K562 (cell line): ENCODE measurements at regions not wholly inside any gene's neighbourhood (a gene's known extent, or its start where the extent isn't known, plus 50 kb on each side); places are given as distances from the start of the nearest gene placed in this dataset.

Experiments
- ATAC-seq: fragments of 200-7000 bp; cut with Tn5 transposase; 3 replicates; pipeline ENCODE4 v1.9.1; 2020; ENCODE audit warnings: moderate library complexity
- BruUV-seq: library from RNA; stranded (reverse); fragments of 400-500 nt; replicated peaks from 2 replicates; lab custom pipeline; 2021; lab: Mats Ljungman, UMichigan
- CTCF ChIA-PET: fragments of 300-600 bp; formaldehyde crosslinking; extraction: SDS; loops from one replicate; lab custom pipeline; 2021; ENCODE audit warnings: low intra/inter-chr PET ratio; lab: Yijun Ruan, JAX
- POLR2A ChIA-PET: fragments of 300-600, 350-650 bp; sonication (Branson Sonifier 250); formaldehyde crosslinking; extraction: SDS; loops from one replicate; lab custom pipeline; 2021; ENCODE audit warnings: antibody characterized with exemption, inconsistent platforms; lab: Yijun Ruan, JAX
- DNase-seq, 4 experiments: peaks; one replicate each; pipeline versions ENCODE4 v3.0.0 to v3.0.0-alpha.2; 2011 to 2018; ENCODE audit warnings: low spot score in 3 of 4, mixed read lengths in 3 of 4; ENCODE audit errors: extremely low read depth in 1 of 4
- FAIRE-seq: peaks from 2 replicates; lab custom pipeline; 2011; peaks lifted over from hg19 to GRCh38; lab: Jason Lieb, UNC
- H2AFZ ChIP-seq: 2 replicates; pipeline ENCODE4 v1.6.0; 2011; ENCODE audit warnings: low read depth, low read length, control low read depth, inconsistent platforms
- H3K27ac ChIP-seq: fragments of 200-600 bp; 3 replicates; pipeline ENCODE4 v1.8.0; 2011; ENCODE audit warnings: low read depth, mild to moderate bottlenecking, control low read depth, inconsistent platforms, low read length, moderate library complexity, mixed read lengths; ENCODE audit errors: extremely low read depth
- H3K27me3 ChIP-seq, 2 experiments: fragments of 300-600 bp in 1 of 2; 2 replicates in 1 of 2; 3 replicates in 1 of 2; pipeline versions ENCODE4 v1.6.0 to v1.8.0; 2011; ENCODE audit warnings: inconsistent platforms in 2 of 2, low read length in 2 of 2, mild to moderate bottlenecking in 1 of 2, mixed read lengths in 1 of 2, moderate library complexity in 1 of 2; ENCODE audit not compliant: control insufficient read depth in 2 of 2, insufficient read depth in 2 of 2
- H3K36me3 ChIP-seq: fragments of 300-600 bp; 3 replicates; pipeline ENCODE4 v1.8.0; 2011; ENCODE audit warnings: mild to moderate bottlenecking, low read length, inconsistent platforms; ENCODE audit not compliant: control insufficient read depth, insufficient read depth
- H3K4me1 ChIP-seq, 2 experiments: fragments of 200-600 bp in 1 of 2; replicated peaks in 1 of 2; 2 replicates in 1 of 2; 3 replicates in 1 of 2; pipeline versions ENCODE4 v1.5.1 to v1.8.0; 2011; ENCODE audit warnings: inconsistent platforms in 2 of 2, low read length in 2 of 2, mild to moderate bottlenecking in 1 of 2, mixed read lengths in 1 of 2, moderate library complexity in 1 of 2; ENCODE audit not compliant: control insufficient read depth in 2 of 2, insufficient read depth in 2 of 2
- H3K4me2 ChIP-seq: 2 replicates; pipeline ENCODE4 v1.6.1; 2011; ENCODE audit warnings: low read length, control low read depth, inconsistent platforms, mixed read lengths; ENCODE audit not compliant: insufficient read depth
- H3K4me3 ChIP-seq: fragments of 200-600 bp; sonication (generic), shearing (Covaris generic); 2 replicates; pipeline ENCODE4 v1.5.1; 2016; ENCODE audit warnings: control low read depth, inconsistent platforms
- H3K79me2 ChIP-seq: fragments of 200-600 bp; 3 replicates; pipeline ENCODE4 v1.8.0; 2011; ENCODE audit warnings: low read length, inconsistent platforms; ENCODE audit not compliant: control insufficient read depth, insufficient read depth
- H3K9ac ChIP-seq, 2 experiments: 2 replicates each; pipeline versions ENCODE4 v1.6.0 to v1.6.1; 2011; ENCODE audit warnings: low read depth in 2 of 2, low read length in 2 of 2, control low read depth in 1 of 2, inconsistent platforms in 1 of 2, mild to moderate bottlenecking in 1 of 2, mixed read lengths in 1 of 2; ENCODE audit not compliant: insufficient read depth in 1 of 2
- H3K9me1 ChIP-seq: one replicate; pipeline ENCODE4 v1.6.0; 2011; ENCODE audit warnings: inconsistent platforms, mild to moderate bottlenecking, low read length, moderate library complexity; ENCODE audit not compliant: control insufficient read depth, insufficient read depth
- H3K9me3 ChIP-seq: replicated peaks from 2 replicates; pipeline ENCODE4 v1.5.1; 2011; ENCODE audit warnings: low read depth, low read length, inconsistent platforms; ENCODE audit not compliant: control insufficient read depth, insufficient read depth
- H4K20me1 ChIP-seq: replicated peaks from 2 replicates; pipeline ENCODE4 v1.6.1; 2011; ENCODE audit warnings: low read length, inconsistent platforms, mixed read lengths; ENCODE audit not compliant: control insufficient read depth, insufficient read depth
- BMI1 ChIP-seq: fragments of 150-350 bp; IDR thresholded peaks from 2 replicates; pipeline ENCODE4 v1.6.1; 2014; ENCODE audit warnings: low read length
- ESRRB ChIP-seq: fragments of 250-450 bp; sonication (Bioruptor Pico); IDR thresholded peaks from 2 replicates; pipeline ENCODE4 v1.5.0; 2020; ENCODE audit warnings: mild to moderate bottlenecking, moderate library complexity, borderline replicate concordance
- FUS ChIP-seq: fragments of 200-400 bp; formaldehyde crosslinking; optimal IDR thresholded peaks from 2 replicates; pipeline ENCODE3; 2017; ENCODE audit warnings: low read depth, low read length
- JUN ChIP-seq, 2 experiments: sonication (generic) in 1 of 2; formaldehyde crosslinking in 1 of 2; IDR thresholded peaks; 2 replicates each; pipeline versions ENCODE4 v1.6.1 to v1.8.0; 2012 to 2022; ENCODE audit warnings: borderline replicate concordance in 2 of 2, mild to moderate bottlenecking in 2 of 2, improper control_type of control experiment in 1 of 2, low read depth in 1 of 2, low read length in 1 of 2, missing genetic modification reagents in 1 of 2
- KLF16 ChIP-seq: IDR thresholded peaks from 2 replicates; pipeline ENCODE4 v1.6.1; 2016; ENCODE audit warnings: antibody characterized with exemption
- MECOM ChIP-seq: fragments of 250-450 bp; sonication (Bioruptor Pico); IDR thresholded peaks from 2 replicates; pipeline ENCODE4 v1.8.0; 2022; ENCODE audit warnings: inconsistent platforms
- PATZ1 ChIP-seq: fragments of 250-450 bp; sonication (Bioruptor Pico); IDR thresholded peaks from 2 replicates; pipeline ENCODE4 v1.5.0; 2020; ENCODE audit warnings: mild to moderate bottlenecking, borderline replicate concordance
- POLR2AphosphoS5 ChIP-seq: IDR thresholded peaks from 2 replicates; pipeline ENCODE4 v1.6.1; 2011; ENCODE audit warnings: mild to moderate bottlenecking, low read depth, low read length, moderate library complexity; ENCODE audit not compliant: control insufficient read depth, insufficient read depth
- RREB1 ChIP-seq: fragments of 250-450 bp; sonication (Bioruptor Pico); IDR thresholded peaks from 2 replicates; pipeline ENCODE4 v1.4.0; 2020
- SMARCE1 ChIP-seq: fragments of 450-650 bp; IDR thresholded peaks from 2 replicates; pipeline ENCODE4 v1.7.1; 2016; ENCODE audit warnings: mild to moderate bottlenecking
- SRSF1 ChIP-seq: fragments of 200-400 bp; formaldehyde crosslinking; IDR thresholded peaks from 2 replicates; pipeline ENCODE4 v1.6.1; 2017; ENCODE audit warnings: mild to moderate bottlenecking, low read depth, low read length, moderate library complexity
- ZBED1 ChIP-seq: IDR thresholded peaks from 2 replicates; pipeline ENCODE4 v1.6.1; 2014
- ZNF445 ChIP-seq: fragments of 250-450 bp; sonication (Bioruptor Pico); IDR thresholded peaks from 2 replicates; pipeline ENCODE4 v1.4.0; 2020; ENCODE audit warnings: low read depth, mild to moderate bottlenecking, moderate library complexity
- WGBS: fragments of 100-300 bp; shearing (Covaris generic); methylation state at CpG from one replicate; pipeline ENCODE4 v1.1.6; 2016; ENCODE audit warnings: low coverage, mixed read lengths; ENCODE audit not compliant: insufficient coverage; ENCODE audit errors: missing lambda C conversion rate; 5-methylcytosine and 5-hydroxymethylcytosine counted together
- in situ Hi-C: fragments of 300-500 bp; cut with MboI; formaldehyde crosslinking; loops from 4 replicates; pipeline ENCODE4 v1.15.0; 2018; ENCODE audit warnings: inconsistent platforms, mixed read lengths
- intact Hi-C: fragments of 100-400 bp; cut with micrococcal nuclease; formaldehyde crosslinking; loops from 2 replicates; pipeline ENCODE4 v1.14.2; 2022

- Histone ChIP-seq H3K79me2 (no peaks in the 10 kb centered on the region), H3K9ac (no peak overlapping the region), H3K36me3 (no peaks in the 10 kb centered on the region), H4K20me1 (no peaks in the 10 kb centered on the region), H2AFZ (no peak overlapping the region), H3K9me3 (no peaks in the 10 kb centered on the region; the same call in none of the 2 replicates), H3K27me3 (no peaks in the 10 kb centered on the region), H3K27ac (no peak overlapping the region), H3K9me1 (no peaks in the 10 kb centered on the region), H3K4me3 (no peak overlapping the region), H3K4me1 (no peaks in the 10 kb centered on the region), H3K4me2 (no peak overlapping the region)
- POLR2A ChIA-PET, result no interaction called here
- TF ChIP-seq POLR2AphosphoS5 (no peak), ZNF445 (CRISPR knock-in tag) (no peak), MECOM (CRISPR knock-in tag) (no peak), PATZ1 (CRISPR knock-in tag) (no peak), FUS (no peak), ZBED1 (no peak), SRSF1 (no peak), JUN (IDR thresholded peaks at IDR 0.05; ENCODE audit: borderline replicate concordance, low read depth, low read length) (no peak), JUN (CRISPR knock-in tag; IDR thresholded peaks at IDR 0.05; ENCODE audit: borderline replicate concordance) (no peak), SMARCE1 (no peak), KLF16 (no peak), RREB1 (no peak), ESRRB (CRISPR knock-in tag) (no peak), BMI1 (no peak)
- DNase-seq, result no peak
- CTCF ChIA-PET, result no interaction called here
- no peak for ATAC-seq
- intact Hi-C loops, result no loop called here
- 3% methylated on average over 2 of the region's 2 CpGs for WGBS
- FAIRE-seq, result no peak
- no TSS peak for BruUV-seq
- in situ Hi-C loops, result no loop called here
Observed at GRCh38 chr4:156401371-156401770, 447.7 kb upstream of the CTSO start.
